CMK (cell line): ENCODE measurements at regions not wholly inside any gene's neighbourhood (a gene's known extent, or its start where the extent isn't known, plus 50 kb on each side); places are given as distances from the start of the nearest gene placed in this dataset.
"Not testable (repeated sequence)": the region's sequence is repeated elsewhere in the genome, so short reads cannot be mapped to it uniquely, and the experiment has no call there.

Source experiments
- DNase-seq: peaks from one replicate; pipeline ENCODE4 v3.0.0-alpha.2; 2010; ENCODE audit warnings: low read depth

DNA sequence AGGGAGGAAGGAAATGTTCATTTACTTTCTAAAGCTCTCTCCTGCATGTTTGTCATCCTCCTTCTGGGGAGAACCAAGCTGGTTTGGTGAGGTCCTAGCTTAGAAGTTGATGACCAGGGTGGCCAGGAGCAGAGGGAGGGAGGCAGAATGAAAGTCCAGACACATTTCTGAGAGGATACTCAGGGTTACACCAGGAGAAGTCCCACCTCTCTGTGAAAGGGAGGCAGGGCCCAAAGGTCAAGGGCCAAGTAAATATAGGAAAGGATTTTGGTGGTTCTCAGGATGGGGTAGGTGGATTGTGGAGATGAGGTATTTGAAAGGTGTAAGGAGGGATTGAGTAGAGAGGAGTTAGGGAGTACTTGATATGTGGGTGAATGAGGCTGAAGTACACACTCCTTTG is 58.0 kb upstream of the FBXO11 start:
- no peak for DNase-seq

DNA sequence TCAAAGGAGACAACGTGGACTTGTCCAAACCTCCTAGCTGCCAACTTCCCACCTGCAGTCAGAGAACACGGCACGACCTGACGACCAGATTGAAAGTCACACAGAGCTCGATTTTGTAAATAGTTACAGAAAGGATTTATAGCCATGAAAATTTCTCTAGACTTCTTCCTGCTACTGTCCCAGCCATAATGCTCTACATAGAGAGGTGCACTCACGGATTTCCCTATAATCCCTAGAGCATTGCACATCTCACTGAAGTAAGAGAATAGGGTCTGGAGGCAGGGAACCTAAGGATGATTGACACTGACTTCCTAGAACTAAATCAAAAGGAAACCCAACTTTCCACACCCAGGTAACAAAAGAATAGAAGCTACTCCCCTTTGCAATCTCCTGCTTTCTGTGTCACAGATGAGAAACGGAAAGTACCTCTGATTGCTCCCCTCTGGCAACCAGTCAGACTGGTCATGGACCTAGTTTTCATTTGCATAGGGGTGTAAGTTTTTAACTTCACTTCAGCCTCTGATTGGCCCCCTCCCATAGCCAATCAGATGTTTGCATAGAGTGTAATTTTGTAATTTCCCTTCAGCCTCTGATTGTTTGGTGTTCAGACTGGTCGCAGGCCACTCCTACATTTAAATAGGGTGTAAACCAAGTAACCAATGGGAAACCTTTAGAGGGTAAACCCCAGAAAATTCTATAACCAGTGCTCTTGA is 58.6 kb upstream of the FBXO11 start:
- no peak for DNase-seq

DNA sequence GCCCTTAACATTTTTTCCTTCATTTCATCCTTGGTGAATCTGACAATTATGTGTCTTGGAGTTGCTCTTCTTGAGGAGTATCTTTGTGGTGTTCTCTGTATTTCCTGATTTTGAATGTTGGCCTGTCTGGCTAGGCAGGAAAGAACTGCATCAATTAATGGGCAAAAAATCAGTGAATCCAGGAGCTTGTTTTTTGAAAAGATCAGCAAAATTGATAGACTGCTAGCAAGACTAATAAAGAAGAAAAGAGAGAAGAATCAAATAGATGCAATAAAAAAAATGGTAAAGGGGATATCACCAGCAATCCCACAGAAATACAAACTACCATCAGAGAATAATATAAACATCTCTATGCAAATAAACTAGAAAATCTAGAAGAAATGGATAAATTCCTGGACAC is 70.4 kb upstream of the FBXO11 start:
- DNase-seq, result not testable (repeated sequence)

DNA sequence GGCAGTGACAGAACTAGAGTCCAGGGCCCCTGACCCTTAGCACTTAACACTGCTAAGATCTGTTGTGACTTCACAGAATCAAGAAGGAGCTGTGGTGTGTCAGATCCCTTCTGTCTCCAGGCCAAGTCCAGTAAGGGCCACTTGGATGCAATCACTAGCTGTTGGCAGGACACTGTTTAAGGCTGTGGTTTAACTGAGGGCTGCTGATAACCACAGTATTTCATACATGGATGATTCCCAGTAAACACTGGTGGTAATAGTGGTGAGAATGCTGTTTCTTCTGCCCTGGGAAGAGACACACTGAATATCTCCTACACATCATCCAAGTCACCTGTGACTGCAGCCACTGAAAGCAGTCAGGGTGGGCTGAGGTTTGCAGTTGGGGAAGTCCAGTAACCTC is 77.7 kb upstream of the FBXO11 start:
- DNase-seq, result peak; percentile 57

DNA sequence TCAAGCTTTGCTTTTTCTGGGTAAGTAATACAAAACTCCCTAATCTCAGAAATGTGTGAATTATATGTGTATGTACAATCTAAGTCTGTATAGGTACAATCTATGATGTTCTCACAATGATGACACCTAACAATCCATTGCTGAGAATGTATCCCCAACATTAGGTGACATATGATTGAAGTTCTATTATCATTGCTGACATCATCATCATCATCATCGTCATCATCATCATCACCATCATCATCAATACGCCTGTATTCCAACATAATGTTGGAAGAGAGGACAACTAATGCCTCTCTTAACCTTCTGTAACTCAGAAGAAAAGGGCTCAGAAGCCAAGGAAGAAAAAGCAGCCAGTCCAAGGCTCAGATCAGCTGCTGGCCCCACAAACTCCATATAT is 84.2 kb upstream of the FBXO11 start:
- no peak for DNase-seq

DNA sequence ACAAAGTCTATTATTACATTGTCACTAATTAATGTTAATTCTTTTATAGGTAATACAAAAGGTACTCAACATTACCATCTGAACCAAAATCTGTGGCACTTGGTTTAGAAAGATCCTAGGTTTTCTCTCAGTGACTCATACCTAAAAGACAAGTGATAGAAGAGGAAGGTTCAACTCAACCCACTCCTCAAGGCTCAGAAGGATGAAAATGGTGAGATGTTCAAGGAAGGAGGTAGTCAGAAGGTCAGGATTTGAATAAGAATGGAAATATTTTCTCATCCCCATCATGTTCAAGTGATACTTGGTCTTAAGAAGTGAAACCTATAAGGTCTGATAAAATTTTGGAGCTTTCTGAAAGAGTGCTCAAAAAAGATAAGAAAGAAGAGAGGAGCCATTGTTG is 86.4 kb upstream of the FBXO11 start:
- DNase-seq, result no peak

DNA sequence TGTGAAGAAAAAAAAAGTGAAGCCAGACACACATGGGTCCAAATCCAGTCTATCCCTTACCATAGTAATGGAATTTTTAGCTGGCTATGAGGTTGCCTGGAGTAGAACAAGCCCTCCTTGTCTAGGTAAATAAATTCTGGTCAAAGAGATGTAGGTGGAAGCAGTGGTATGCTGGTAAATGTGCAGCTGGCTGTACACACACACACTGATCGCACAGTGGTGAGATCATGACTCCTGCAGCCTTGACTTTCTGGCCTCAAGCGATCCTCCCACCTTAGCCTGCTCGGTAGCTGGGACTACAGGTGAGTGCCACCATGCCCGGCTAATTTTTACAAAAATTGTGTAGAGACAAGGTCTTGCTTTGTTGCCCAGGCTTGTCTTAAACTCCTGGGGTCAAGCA is 90.5 kb upstream of the FBXO11 start:
- DNase-seq, result no peak

DNA sequence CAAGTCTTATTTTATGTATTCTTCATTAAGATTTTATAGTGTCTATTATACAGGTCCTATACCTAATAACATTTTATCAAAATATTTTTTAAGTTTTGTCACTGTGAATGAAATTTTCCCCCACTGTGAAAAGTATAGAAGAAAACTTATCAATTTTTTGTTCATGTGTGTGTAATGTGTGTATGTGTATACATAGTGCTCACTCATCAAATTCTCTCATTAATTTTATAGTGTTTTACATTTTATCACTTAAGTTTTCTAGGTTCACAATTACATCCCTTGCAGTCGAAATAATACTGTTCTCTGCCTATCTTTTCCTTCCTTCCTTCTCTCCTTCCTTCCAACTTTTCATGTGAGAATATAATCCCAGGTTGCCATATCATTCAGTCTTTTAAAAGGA is 93.2 kb upstream of the FBXO11 start:
- DNase-seq, result no peak

DNA sequence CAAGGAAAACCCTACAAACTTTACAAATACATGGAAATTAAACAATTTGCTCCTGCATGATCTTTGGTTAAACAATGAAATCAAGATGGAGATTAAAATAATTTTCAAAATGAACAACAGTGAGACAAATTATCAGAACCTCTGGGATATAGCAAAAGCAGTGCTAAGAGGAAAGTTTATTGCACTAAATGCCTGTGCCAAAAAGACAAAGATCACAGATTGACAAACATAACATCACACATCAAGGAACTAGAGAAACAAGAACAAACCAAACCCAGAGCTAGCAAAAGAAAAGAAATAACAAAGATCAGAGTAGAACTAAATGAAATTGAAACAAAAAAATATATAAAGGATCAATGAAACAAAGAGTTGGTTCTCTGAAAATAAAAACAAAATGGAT is 95.2 kb upstream of the FBXO11 start:
- no peak for DNase-seq

DNA sequence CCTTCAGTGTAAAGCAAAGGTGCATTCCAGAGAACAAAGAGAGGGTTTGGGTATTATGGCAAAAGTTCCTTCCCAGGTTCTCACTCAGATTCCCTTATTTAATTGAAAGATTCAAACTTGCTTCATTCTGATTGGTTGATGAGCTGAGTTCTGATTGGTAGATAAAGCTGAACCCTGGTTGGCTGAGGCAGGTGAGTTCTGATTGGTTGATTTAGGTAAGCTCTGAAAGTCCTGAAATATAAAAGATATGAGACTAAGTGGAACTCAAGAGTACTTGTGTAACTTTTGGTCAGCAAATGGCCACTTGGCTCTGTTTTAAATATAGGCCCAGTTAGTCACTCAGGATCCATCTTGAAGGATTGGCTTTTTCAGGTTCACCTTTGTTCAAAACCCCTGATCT is 99.8 kb upstream of the FBXO11 start:
- peak; percentile 8 for DNase-seq

DNA sequence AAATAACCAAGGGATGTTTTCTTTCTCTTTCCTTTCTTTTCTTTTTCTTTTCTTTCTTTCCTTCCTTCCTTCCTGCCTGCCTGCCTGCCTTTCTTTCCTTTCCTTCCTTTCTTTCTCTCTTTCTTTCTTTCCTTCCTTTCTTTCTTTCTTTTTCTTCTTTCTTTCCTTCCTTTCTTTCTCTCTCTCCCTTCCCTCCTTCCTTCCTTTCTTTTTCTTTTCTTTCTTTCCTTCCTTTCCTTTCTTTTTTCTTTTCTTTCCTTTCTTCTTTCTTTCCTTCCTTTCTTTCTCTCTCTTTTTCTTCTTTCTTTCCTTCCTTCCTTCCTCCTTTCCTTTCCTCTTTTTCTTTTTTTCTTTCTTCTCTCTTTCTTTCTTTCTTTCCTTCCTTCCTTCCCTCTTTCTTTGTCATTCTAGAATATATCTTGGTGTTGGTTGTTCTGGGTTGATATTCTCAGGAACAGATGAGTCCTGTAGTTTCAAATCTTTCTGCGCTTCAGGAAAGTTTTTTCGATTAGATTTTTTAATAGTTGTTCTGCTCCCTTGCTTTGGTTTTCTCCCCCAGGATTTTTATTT is 101.5 kb upstream of the FBXO11 start:
- DNase-seq, result no peak

DNA sequence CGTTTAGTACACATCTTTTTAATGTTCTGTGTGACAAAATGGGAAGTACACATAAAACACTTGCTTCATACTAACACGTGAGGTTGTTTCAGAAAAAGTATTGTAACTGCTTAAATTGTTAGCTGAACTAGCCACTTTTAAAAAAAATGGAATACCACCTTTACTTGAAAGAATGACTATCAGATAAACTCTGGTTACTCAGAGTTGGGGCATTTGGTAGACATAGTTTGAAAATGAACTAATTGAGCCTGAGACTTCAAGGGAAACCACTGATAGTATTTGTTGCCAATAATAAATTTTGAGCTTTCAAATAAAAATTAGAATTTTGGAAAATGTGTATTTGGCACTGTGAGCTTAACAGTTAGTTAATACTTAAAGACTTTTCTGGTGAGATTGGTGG is 103.0 kb upstream of the FBXO11 start:
- DNase-seq, result no peak

DNA sequence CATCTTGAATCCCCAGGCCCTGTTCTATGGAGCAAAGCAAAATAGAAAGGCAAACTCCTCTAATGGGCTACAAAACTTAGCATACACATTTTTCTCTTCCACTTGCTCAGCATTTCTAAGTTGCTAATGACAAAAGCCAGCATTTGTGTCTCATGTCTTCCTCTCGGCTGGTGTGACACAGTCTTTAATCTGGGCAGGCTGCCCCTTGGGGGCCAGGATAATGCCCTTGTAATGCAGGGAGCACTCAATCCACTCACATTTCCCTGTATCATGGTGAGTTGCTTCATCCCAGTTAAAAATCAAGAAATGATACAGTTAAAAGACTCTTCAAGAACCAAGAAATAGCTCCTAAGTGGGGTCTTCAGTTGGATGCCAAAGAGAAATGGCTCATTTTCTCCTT is 109.1 kb upstream of the FBXO11 start:
- no peak for DNase-seq

DNA sequence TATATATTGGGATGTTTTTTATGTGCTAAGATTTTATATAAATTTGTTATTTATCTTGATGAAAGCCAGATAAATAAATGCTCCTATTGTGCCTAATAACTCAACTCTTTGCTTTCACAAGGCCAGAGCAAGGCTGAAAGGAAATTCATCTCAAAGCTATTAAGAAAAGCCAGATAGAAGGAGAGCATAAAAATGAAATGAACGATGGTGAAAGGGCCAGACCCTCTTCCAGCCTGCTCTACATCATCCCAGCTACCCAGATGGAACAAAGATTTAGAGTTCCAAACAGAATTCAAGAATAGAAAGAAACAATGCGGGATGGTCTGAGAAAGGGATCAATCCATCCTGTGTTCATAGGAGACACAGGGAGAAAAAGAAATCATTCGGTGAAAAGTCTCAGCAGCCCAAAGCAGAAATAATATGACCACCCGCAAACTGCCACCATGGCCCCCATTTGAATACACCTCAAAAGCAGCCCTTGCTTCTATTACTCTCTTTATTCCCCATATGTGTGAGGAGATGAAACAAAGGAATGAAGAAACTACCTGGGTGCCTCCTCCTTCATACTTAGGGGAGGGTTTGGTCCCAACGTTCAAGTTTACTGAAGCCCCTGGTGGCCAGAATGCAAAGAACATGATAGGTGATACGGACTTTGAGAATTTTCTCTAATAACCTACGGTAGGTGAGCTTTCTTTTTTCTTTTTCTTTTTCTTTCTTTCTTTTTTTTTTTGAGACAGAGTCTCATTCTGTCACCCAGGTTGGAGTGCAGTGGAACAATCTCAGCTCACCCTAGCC is 110.1 kb upstream of the FBXO11 start:
- DNase-seq, result no peak

DNA sequence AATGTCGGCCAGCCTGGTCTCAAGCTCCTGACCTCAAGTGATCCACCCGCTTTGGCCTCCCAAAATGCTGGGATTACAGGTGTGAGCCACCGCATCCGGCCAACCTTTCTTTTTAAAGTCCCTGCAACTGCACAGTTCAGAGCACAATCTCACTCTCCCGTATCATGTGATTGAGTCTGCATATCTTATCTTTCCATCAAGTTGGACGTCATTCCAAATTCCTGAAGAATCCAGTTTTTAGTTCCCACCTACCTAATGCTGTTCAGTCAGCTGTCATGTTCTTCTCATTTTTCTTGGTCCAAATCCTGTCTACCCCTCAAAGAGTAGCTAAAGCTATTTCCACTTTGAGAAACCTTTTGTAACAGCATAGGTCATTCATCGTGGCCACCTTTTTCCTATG is 110.8 kb upstream of the FBXO11 start:
- DNase-seq, result no peak

DNA sequence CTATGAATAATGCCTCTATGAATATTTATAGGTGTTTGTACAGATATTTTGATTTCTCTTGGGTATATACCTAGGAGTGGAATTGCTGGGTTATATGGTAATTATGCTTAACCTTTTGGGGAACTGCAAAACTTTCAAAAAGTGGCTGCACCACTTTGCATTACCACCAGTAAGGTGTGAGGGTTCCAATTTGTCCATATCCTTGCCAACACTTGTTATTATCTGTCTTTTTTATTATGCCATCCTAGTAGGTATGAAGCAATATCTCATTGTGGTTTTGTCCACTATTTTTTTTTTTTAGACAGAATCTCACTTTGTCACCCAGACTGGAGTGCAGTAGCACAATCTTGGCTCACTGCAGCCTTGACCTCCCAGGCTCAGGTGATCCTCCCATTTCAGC is 112.2 kb upstream of the FBXO11 start:
- no peak for DNase-seq

DNA sequence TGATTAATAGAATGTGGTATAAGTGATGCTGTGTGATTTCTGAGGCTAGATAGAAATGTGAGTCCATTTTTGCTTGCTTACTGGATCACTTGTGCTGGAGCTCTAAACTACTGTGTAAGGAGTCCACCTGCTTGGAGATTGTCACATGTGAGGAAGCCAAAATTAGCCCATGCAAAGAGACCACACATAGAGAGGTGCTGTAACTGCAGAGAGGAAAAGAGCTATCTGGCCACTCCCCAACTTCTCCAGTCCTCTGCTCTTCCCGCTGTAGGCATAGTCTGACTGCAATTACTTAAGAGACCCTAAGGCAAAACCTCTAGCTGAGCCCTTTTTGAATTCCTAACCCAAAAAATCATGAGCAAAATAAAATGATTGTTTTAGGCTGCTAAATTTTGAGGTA is 120.6 kb upstream of the FBXO11 start:
- DNase-seq, result no peak

DNA sequence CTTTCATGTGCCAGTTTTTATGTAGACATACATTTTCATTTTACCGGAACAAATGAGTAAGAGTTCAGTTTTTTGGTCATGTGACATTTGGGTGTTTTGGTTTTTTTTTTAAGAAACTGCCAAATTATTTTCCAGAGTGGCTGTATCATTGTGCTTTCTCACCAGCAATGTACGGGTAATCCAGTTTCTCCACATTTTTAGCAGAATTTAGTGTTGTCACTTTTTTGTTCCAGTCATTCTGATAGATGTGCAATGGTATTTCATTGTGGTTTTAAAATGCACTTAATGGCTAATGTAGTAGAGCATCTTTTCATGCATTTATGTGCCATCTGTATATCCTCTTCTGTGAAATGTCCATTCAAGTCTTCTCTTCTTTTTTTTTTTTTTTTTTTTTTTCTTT is 126.5 kb upstream of the FBXO11 start:
- DNase-seq, result no peak

DNA sequence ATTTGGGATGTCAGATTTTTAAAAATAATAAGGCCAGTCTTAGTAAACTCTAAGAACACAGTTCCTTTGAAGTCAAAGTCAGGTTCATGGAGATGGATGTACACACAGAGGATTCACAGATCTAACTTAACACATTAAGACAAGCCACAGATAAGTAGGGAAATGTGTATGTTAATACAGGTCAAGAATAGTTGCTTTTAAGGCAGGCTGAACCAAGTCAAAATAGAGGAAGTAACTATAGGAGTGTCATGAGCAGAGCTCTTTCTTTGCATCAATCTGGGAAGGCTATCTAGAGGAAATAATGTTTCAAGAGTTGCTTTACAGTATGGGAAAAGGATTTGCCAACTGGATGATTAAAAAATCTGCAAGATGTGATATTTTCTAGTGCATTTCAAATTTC is 128.0 kb upstream of the FBXO11 start:
- DNase-seq, result no peak

DNA sequence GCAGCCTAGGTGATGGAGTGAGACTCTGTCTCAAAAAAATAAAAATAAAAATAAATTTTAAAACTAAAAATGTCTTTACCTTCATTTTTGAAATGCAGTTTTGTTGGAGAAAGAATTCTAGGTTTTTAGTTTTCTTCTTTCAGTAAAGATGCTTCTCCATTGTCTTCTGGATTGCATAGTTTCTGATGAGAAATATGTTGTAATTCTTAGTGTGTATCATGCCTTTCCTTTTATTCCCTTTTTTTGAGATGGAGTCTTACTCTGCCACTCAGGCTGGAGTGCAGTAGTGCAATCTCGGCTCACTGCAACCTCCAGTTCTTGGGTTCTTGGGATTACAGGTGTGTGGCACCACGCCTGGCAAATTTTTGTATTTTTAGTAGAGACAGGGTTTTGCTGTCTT is 130.0 kb upstream of the FBXO11 start:
- no peak for DNase-seq

DNA sequence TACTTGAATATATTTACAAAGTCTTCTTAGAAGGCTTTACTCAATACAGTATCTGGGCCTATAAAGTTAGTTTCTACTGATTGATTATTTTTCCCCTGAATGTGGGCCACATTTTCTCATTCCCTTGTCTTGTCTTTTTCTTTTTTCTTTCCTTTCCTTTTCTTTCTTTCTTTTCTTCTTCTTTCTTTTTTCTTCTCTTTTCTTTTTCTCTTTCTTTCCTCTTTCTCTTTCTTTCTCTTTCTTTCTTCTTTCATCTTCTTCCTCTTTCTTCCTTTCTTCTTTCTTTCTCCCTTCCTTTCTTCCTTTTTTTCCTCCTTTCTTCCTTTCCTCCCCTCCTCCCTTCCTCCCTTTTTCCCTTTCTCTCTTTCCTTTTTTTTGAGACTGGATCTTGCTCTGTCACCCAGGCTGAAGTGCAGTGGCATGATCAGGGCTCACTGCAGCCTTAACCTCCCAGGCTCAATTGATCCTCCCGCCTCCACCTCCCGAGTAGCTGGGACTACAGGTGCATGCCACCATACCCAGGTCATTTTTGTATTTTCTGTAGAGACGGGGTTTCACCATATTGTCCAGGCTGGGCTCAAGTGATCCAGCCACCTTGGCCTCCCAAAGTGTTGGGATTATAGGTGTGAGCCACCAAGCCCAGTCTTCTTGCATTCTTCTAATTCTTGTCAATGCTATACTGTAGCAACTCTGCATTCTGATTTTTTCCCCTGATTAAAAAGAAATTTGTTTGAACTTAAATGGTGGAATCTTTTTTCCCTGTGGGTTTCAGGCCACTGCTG is 133.1 kb upstream of the FBXO11 start:
- no peak for DNase-seq

DNA sequence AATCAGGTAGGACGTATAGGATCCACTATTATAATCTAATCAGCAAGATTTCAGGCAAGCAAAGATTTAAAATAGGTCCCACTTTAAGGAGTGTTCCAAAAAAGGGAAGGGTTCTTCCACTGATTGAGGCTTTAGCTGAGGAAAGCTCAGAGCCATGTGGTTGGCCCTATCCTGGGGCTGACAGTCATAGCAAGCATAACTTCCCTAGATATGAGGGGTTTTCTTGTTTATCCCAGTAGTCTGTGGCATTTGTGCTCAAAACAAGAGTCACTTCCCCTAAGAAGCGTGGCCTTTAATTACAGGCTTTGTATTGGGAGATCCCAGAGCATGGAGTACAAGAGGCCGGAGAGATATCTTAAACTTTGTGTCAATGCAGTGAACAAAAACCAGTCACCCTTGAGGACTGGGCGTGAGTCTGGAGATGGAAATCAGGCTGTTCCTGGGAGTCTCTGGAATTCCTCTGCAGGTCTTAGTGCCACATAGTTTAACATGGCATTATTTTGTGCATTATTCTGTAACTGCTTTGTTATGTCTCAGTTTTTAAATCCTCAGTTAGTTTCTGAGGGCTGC is 136.9 kb upstream of the FBXO11 start:
- DNase-seq, result no peak
